ENCODE measurements at regions not wholly inside any gene's neighbourhood (a gene's known extent, or its start where the extent isn't known, plus 50 kb on each side); places are given as distances from the start of the nearest gene placed in this dataset.

DNA sequence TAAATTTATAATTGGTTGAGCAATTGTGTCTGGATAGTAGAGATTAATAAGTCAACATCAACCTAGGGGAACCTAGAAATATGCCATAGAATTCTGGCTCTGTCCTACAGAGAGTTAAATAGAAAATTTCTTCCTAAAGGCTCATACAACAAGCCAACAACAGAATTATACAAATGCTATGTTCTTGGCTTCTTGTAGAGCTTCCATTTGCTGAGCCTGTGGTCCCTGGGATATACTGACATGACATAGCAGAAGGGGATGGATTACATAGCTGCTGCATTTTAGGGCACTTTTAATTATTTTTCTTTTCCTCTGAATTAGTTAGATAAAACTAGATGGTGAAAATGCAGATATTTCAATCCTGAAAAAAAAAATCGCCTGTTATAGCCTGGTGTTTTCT, 95.5 kb upstream of the ST6GAL2 start:
- no peak for DNase-seq

- no peak for DNase-seq
Observed at GRCh38 chr2:106982350-106982749, 96.4 kb upstream of the ST6GAL2 start.

GRCh38 chr2:106983305-106983704, 97.3 kb upstream of the ST6GAL2 start:
- no peak for DNase-seq

GRCh38 chr2:106988361-106988760, 102.4 kb upstream of the ST6GAL2 start:
- no peak for DNase-seq

DNA sequence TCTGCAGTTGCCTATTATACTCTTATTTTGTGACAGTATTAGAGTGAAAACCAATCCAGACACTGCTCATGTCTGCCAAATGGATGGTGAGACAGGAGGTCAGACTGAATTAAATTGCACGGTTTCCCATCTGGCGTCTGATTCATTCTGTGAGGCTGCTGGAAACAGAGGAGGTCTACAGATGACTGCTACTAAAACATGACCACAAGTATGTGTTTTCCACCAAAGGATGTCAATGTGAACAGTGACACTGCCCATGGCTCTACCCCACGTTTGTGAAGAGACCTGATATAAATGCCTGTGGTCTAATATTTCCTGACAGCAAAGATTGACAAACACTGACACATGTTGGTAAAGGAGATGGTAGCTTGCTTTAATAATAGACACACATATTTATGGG, 104.3 kb upstream of the ST6GAL2 start:
- DNase-seq = no peak

DNA sequence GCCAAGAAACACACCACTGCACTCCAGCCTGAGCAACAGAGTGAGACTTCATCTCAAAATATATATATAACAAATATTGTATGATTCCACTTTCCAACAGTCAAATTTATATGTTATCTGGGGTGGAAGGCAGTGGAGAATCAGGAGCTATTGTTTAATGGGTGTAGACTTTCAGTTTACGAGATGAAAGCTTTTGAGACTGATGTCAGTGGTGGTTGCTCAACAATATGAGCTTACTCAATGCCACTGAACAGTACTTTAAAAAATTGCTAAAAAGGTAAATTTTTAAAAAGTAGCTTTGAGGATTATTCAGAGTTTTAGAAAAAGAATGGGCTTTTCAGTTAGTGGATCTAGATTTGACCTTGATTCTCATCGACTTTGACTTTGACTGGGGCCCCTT, 105.9 kb upstream of the ST6GAL2 start:
- no peak for DNase-seq

- DNase-seq = no peak
Observed at GRCh38 chr2:106995556-106995955, 109.6 kb upstream of the ST6GAL2 start.

GRCh38 chr2:106996171-106996769, 110.3 kb upstream of the ST6GAL2 start:
- DNase-seq = no peak

GRCh38 chr2:106997204-106997603, 111.2 kb upstream of the ST6GAL2 start:
- no peak for DNase-seq

DNA sequence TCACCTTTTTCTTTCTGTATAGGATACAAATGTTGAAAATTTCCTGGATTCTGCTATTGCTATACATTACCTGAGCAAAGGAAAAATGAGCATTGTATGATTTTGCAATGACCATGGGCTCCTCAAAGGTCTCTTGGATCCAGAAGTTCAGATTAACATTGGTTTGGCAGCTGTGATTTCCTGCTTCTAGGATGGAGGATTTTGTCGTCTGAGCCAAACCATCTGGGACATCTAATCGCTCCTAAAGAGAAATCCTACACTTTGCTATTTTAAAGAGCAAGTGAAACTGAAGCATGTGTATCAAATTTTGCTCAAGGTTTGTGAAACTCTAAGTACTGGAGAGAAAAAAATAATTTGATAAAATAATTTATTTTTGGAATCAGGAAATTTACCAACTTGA, 115.1 kb upstream of the ST6GAL2 start:
- DNase-seq = no peak

GRCh38 chr2:107001551-107001950, 115.6 kb upstream of the ST6GAL2 start:
- no peak for DNase-seq

DNA sequence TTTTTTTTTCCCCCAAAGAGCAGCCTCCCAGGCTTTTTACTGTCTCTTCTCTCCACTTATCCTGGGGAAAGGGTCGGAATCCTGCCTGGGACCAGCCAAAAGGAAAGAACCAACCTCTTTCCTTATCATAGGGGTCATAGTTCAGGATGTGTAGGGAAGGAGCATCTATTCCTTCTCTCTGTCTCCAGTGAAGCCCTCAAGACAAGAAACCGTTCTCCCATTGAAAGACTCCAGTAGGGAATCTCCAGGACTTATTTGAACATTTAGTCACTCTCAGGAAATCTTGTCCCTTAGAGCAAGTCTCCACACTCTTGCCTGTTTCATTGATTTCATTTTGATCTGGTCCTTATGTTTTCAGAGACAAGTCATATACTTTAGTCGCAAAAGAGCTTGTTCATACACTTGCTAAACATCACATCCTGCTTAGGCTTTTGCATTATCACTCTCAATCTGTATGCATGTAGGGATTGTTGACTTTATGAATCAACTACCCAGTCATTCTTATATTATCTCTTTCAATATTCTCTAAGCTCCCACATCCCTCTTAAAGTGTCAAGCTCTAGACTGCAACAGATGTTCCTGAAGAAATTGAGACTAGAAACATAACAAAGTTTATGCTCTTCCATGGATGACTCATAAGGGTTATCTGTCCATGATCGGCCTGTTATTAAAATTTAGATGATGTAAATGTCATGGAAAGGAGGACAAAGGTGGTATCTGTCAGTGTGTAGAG, 116.2 kb upstream of the ST6GAL2 start:
- no peak for DNase-seq

GRCh38 chr2:107002735-107003134, 116.8 kb upstream of the ST6GAL2 start:
- no peak for DNase-seq

- no peak for DNase-seq
Observed at GRCh38 chr2:107005853-107006252, 119.9 kb upstream of the ST6GAL2 start.

GRCh38 chr2:107006836-107007235, 120.9 kb upstream of the ST6GAL2 start:
- DNase-seq = no peak

DNA sequence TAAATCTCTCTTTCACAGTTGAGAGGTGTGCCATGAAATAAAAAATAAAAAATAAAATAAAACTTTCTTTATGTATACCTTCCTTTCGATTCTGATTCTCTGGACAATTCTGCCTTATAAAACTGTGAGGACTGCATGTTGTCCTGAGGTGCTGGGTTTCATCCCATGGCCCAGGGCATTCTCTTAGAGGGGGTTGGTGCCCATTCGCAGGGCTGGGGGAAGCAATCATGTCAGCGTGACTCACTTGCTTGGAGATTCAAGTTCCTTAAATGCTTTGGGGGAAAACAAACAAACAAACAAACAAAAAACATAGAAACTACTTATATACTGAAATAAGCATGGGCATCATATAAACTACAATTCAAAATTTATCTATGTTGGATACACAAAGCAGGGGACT, 122.0 kb upstream of the ST6GAL2 start:
- DNase-seq = no peak

DNA sequence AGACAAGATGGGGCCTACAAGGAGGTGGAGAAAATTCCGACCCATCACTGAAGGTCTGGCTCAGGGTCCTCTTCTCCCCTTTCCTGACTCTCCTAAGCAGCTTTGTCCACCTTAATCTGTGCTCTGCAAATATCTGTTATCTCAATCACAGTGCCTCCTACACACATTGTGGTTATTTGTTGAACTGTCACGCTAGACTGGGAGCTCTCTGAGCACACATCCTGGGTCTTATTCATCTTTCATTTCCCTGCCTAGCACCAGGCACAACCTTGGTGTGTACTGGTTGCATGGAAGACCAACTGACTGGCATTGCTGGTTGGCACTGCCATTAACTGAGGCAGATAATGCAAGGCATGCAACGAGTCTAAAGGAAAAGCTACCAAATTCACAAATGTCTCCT, 122.9 kb upstream of the ST6GAL2 start:
- DNase-seq = no peak

GRCh38 chr2:107009275-107009674, 123.3 kb upstream of the ST6GAL2 start:
- DNase-seq = no peak

- no peak for DNase-seq
Observed at GRCh38 chr2:107012714-107013306, 126.8 kb upstream of the ST6GAL2 start.

DNA sequence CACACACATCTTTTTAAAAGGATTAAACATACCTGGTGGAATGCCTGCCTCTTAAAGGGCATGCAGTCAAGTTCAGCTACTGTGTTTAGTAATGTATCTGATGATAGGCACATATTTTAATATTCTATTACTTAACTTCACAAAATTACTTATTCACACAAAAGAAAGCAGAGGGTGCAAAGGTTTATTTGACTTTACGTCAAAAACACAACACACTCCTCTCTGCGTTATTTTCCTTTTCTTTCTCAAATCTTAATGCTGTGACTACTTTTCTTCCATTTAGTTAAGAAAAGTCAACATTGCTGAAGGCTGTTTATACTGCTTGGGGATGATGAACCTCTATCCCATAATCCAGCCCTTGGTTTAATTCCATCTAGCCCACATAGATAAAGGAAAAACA, 127.9 kb upstream of the ST6GAL2 start:
- no peak for DNase-seq

- DNase-seq = no peak
Observed at GRCh38 chr2:107018366-107018765, 132.4 kb upstream of the ST6GAL2 start.

- no peak for DNase-seq
Observed at GRCh38 chr2:107020392-107020791, 134.4 kb upstream of the ST6GAL2 start.

DNA sequence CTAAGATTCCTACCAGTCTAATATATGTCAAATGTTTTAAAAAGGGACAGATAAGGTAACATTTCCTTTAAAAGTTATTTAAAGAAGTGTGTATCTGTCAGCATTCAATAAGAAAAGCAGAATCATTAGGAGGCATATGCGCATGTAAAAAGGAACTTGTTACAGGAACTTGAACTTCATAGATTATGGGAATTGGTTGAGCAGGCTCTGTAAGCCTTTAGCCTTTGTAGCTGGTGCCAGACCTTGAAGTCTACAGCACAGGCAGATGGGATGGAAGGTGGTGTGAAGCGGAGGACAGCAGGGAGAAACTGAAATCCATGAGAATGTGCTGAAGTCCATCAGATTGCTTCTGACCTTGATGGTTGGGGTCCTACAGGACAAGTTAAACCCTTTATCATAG, 138.3 kb upstream of the ST6GAL2 start:
- no peak for DNase-seq
